ENCODE measurements at regions not wholly inside any gene's neighbourhood (a gene's known extent, or its start where the extent isn't known, plus 50 kb on each side); places are given as distances from the start of the nearest gene placed in this dataset.

GRCh38 chr6:133764754-133765208, 124.1 kb upstream of the TCF21 start (continued):
- no peak for TF ChIP-seq ZNF449 (CRISPR knock-in tag; IDR thresholded peaks at IDR 0.05)
- no peak for TF ChIP-seq BDP1 (IDR thresholded peaks at IDR 0.05; ENCODE audit: insufficient read depth, insufficient read length)
- no peak for TF ChIP-seq ZEB2 (IDR thresholded peaks at IDR 0.05)
- TF ChIP-seq ZNF24 (IDR thresholded peaks at IDR 0.05): no peak
- TF ChIP-seq ELF1 (tag; IDR thresholded peaks at IDR 0.05): no peak
- no peak for TF ChIP-seq SLC30A9 (CRISPR knock-in tag; IDR thresholded peaks at IDR 0.05)
- no peak for TF ChIP-seq RB1 (IDR thresholded peaks at IDR 0.05; ENCODE audit: low read depth)

- Histone ChIP-seq H3K9me1 (ENCODE audit: control insufficient read depth, insufficient read depth, low read length) (no peaks in the 10 kb centered on the region), H3K79me2 (ENCODE audit: control insufficient read depth, insufficient read depth, low read length) (no peaks in the 10 kb centered on the region), H3K4me2 (ENCODE audit: insufficient read depth, low read length) (no peak overlapping the region), H2AFZ (ENCODE audit: low read depth, low read length) (no peak overlapping the region), H3K4me3 (no peak overlapping the region), H3K9me3 (replicated peaks; ENCODE audit: control insufficient read depth, insufficient read depth, low read depth, low read length) (no peaks in the 10 kb centered on the region), H3K9ac (ENCODE audit: insufficient read depth in 1 of 2, low read depth in 2 of 2, low read length in 2 of 2) (no peak overlapping the region), H3K27me3 (ENCODE audit: control insufficient read depth in 2 of 2, insufficient read depth in 2 of 2, low read length in 2 of 2) (no peaks in the 10 kb centered on the region; a peak in 1 of 5 replicates), H3K27ac (ENCODE audit: extremely low read depth, low read depth, low read length) (no peak overlapping the region), H3K4me1 (replicated peaks in 1 of 2; ENCODE audit: control insufficient read depth in 2 of 2, insufficient read depth in 2 of 2, low read length in 2 of 2) (no peaks in the 10 kb centered on the region), H4K20me1 (replicated peaks; ENCODE audit: control insufficient read depth, insufficient read depth, low read length) (no peaks in the 10 kb centered on the region), H3K36me3 (ENCODE audit: control insufficient read depth, insufficient read depth, low read length) (no peaks in the 10 kb centered on the region)
- POLR2A ChIA-PET: no interaction called here
- in situ Hi-C loops (cut with MboI): no loop called here
- no TSS peak for BruUV-seq (replicated peaks)
- TF ChIP-seq SRSF9 (IDR thresholded peaks at IDR 0.05; ENCODE audit: borderline replicate concordance, low read depth, low read length): no peak
- TF ChIP-seq ZNF639 (CRISPR knock-in tag; conservative IDR thresholded peaks at IDR 0.05 in 1 of 2, IDR thresholded peaks at IDR 0.05 in 1 of 2): no peak
- no peak for TF ChIP-seq TEAD4 (IDR thresholded peaks at IDR 0.05; ENCODE audit: low read length)
- TF ChIP-seq TEAD4 (CRISPR knock-in tag; IDR thresholded peaks at IDR 0.05; ENCODE audit: borderline replicate concordance): no peak
- no peak for TF ChIP-seq CBX3 (IDR thresholded peaks at IDR 0.05; ENCODE audit: borderline replicate concordance in 1 of 2, low read length in 2 of 2)
- no peak for TF ChIP-seq ZEB2 (IDR thresholded peaks at IDR 0.05)
- TF ChIP-seq GATAD2B (IDR thresholded peaks at IDR 0.05; ENCODE audit: borderline replicate concordance): no peak
- TF ChIP-seq FOS (IDR thresholded peaks at IDR 0.05; ENCODE audit: extremely low read depth, insufficient read length): no peak
- WGBS (ENCODE audit: insufficient coverage, low coverage, missing lambda C conversion rate): 2% methylated on average over 3 of the region's 3 CpGs
- intact Hi-C loops (cut with micrococcal nuclease): no loop called here
- no peak for FAIRE-seq
- ATAC-seq: no peak
- no peak for DNase-seq (ENCODE audit: extremely low read depth in 1 of 4, low spot score in 3 of 4)
- CTCF ChIA-PET (ENCODE audit: low intra/inter-chr PET ratio): no interaction called here
These were observed 121.4 kb upstream of the TCF21 start for GRCh38 chr6:133767357-133767970.

Data from K562 (cell line).